IMR-90 (cell line): ENCODE measurements at regions not wholly inside any gene's neighbourhood (a gene's known extent, or its start where the extent isn't known, plus 50 kb on each side); places are given as distances from the start of the nearest gene placed in this dataset.

Experiments
- ATAC-seq: fragments of 200-7000 bp; cut with Tn5 transposase; 2 replicates; pipeline ENCODE4 v1.9.1; 2020; ENCODE audit warnings: low read depth, mild to moderate bottlenecking, moderate library complexity
- BruUV-seq: library from RNA; stranded (reverse); fragments of 400-500 nt; replicated peaks from 2 replicates; lab custom pipeline; 2021; lab: Mats Ljungman, UMichigan
- CTCF ChIA-PET: fragments of 300-600 bp; formaldehyde crosslinking; extraction: SDS; loops from one replicate; lab custom pipeline; 2021; ENCODE audit warnings: antibody characterized with exemption; lab: Yijun Ruan, JAX
- POLR2A ChIA-PET: fragments of 300-600 bp; sonication (Branson Sonifier 250); formaldehyde crosslinking; loops from one replicate; lab custom pipeline; 2022; ENCODE audit warnings: antibody characterized with exemption; ENCODE audit not compliant: unreplicated experiment; lab: Charles Lee
- DNase-seq: peaks from one replicate; pipeline ENCODE4 v3.0.0; 2013
- H2AFZ ChIP-seq: replicated peaks from 2 replicates; pipeline ENCODE3; 2013; ENCODE audit warnings: low read length, mild to moderate bottlenecking; ENCODE audit not compliant: poor library complexity
- H2AK5ac ChIP-seq: 2 replicates; pipeline ENCODE4 v1.6.1; 2013; ENCODE audit warnings: low read depth, low read length, inconsistent platforms
- H2AK9ac ChIP-seq: replicated peaks from 2 replicates; pipeline ENCODE3; 2013; ENCODE audit warnings: mild to moderate bottlenecking, low read depth, low read length, moderate library complexity; ENCODE audit not compliant: poor library complexity
- H2BK120ac ChIP-seq: 2 replicates; pipeline ENCODE4 v1.6.1; 2013; ENCODE audit warnings: low read depth, low read length, inconsistent platforms
- H2BK15ac ChIP-seq: 3 replicates; pipeline ENCODE4 v1.6.1; 2013; ENCODE audit warnings: low read depth, low read length, inconsistent platforms
- H2BK20ac ChIP-seq: 2 replicates; pipeline ENCODE4 v1.6.1; 2013; ENCODE audit warnings: low read depth, mild to moderate bottlenecking, inconsistent platforms, low read length, moderate library complexity
- H2BK5ac ChIP-seq: 2 replicates; pipeline ENCODE4 v1.6.1; 2013; ENCODE audit warnings: mild to moderate bottlenecking, low read depth, low read length, inconsistent platforms; ENCODE audit not compliant: poor library complexity, severe bottlenecking
- H3K14ac ChIP-seq: replicated peaks from 2 replicates; pipeline ENCODE4 v1.6.1; 2013; ENCODE audit warnings: low read depth, low read length, inconsistent platforms
- H3K18ac ChIP-seq: 2 replicates; pipeline ENCODE4 v1.6.1; 2013; ENCODE audit warnings: low read depth, low read length, control low read depth
- H3K23ac ChIP-seq: 2 replicates; pipeline ENCODE4 v1.6.1; 2013; ENCODE audit warnings: low read depth, low read length, inconsistent platforms
- H3K27ac ChIP-seq: 2 replicates; pipeline ENCODE4 v1.5.1; 2013; ENCODE audit warnings: mild to moderate bottlenecking, control low read depth, low read length; ENCODE audit not compliant: insufficient read depth
- H3K27me3 ChIP-seq: 2 replicates; pipeline ENCODE4 v1.6.1; 2013; ENCODE audit warnings: low read length; ENCODE audit not compliant: control insufficient read depth, insufficient read depth
- H3K36me3 ChIP-seq: 2 replicates; pipeline ENCODE4 v1.6.1; 2013; ENCODE audit warnings: low read length, mixed read lengths; ENCODE audit not compliant: control insufficient read depth, insufficient read depth
- H3K4ac ChIP-seq: 2 replicates; pipeline ENCODE4 v1.6.1; 2013; ENCODE audit warnings: low read depth, low read length, inconsistent platforms
- H3K4me1 ChIP-seq: 2 replicates; pipeline ENCODE4 v1.6.1; 2013; ENCODE audit warnings: low read length, mixed read lengths; ENCODE audit not compliant: control insufficient read depth, insufficient read depth
- H3K4me2 ChIP-seq: 2 replicates; pipeline ENCODE4 v1.6.1; 2013; ENCODE audit warnings: low read depth, mild to moderate bottlenecking, control low read depth, low read length, moderate library complexity
- H3K4me3 ChIP-seq: 2 replicates; pipeline ENCODE4 v1.5.1; 2013; ENCODE audit warnings: low read depth, mild to moderate bottlenecking, control low read depth, low read length, moderate library complexity; ENCODE audit not compliant: insufficient read depth
- H3K56ac ChIP-seq: 2 replicates; pipeline ENCODE4 v1.6.1; 2013; ENCODE audit warnings: low read length, inconsistent platforms; ENCODE audit not compliant: insufficient read depth; ENCODE audit errors: extremely low read depth
- H3K79me1 ChIP-seq, 2 experiments: 2 replicates each; pipeline ENCODE4 v1.6.1; 2013; ENCODE audit warnings: low read length in 2 of 2, inconsistent platforms in 1 of 2, low read depth in 1 of 2
- H3K9ac ChIP-seq: 2 replicates; pipeline ENCODE4 v1.6.1; 2013; ENCODE audit warnings: low read depth, low read length, control low read depth
- H3K9me1 ChIP-seq: 2 replicates; pipeline ENCODE4 v1.6.1; 2013; ENCODE audit warnings: low read length, inconsistent platforms; ENCODE audit not compliant: insufficient read depth
- H3K9me3 ChIP-seq: 2 replicates; pipeline ENCODE4 v1.6.1; 2013; ENCODE audit warnings: low read length; ENCODE audit not compliant: control insufficient read depth, insufficient read depth
- H4K20me1 ChIP-seq: 2 replicates; pipeline ENCODE4 v1.6.1; 2013; ENCODE audit warnings: low read length, inconsistent platforms; ENCODE audit not compliant: insufficient read depth
- H4K5ac ChIP-seq: 2 replicates; pipeline ENCODE4 v1.6.1; 2013; ENCODE audit warnings: mild to moderate bottlenecking, low read depth, low read length, control low read depth
- H4K8ac ChIP-seq, 2 experiments: 2 replicates each; pipeline ENCODE4 v1.6.1; 2013; ENCODE audit warnings: low read depth in 2 of 2, low read length in 2 of 2, control low read depth in 1 of 2, inconsistent platforms in 1 of 2
- H4K91ac ChIP-seq: 2 replicates; pipeline ENCODE4 v1.6.1; 2013; ENCODE audit warnings: low read depth, low read length, inconsistent platforms; ENCODE audit not compliant: insufficient read depth
- CTCF ChIP-seq: conservative IDR thresholded peaks from 2 replicates; pipeline ENCODE4 v1.5.1; 2012; ENCODE audit warnings: mild to moderate bottlenecking, low read depth, low read length, improper control_type of control experiment
- FOS ChIP-seq: fragments of 150-350 bp; IDR thresholded peaks from 2 replicates; pipeline ENCODE4 v1.6.1; 2016; ENCODE audit warnings: low read depth, low read length
- POLR2A ChIP-seq: IDR thresholded peaks from 2 replicates; pipeline ENCODE4 v1.6.1; 2012; ENCODE audit warnings: mild to moderate bottlenecking, low read depth, low read length
- WGBS, 2 experiments: methylation state at CpG; one replicate each; pipeline versions ENCODE4 v1.1.5 to v1.1.7; 2013; ENCODE audit warnings: missing lambda C conversion rate in 2 of 2; ENCODE audit not compliant: insufficient read length in 1 of 2; ENCODE audit errors: extremely low coverage in 2 of 2; 5-methylcytosine and 5-hydroxymethylcytosine counted together
- dilution Hi-C: fragments of 300-500 bp; cut with HindIII; formaldehyde crosslinking; loops from one replicate; pipeline ENCODE4 v1.14.3; 2018; ENCODE audit warnings: low sequenced_read_pairs; ENCODE audit not compliant: unreplicated experiment
- in situ Hi-C: fragments of 300-500 bp; cut with MboI; formaldehyde crosslinking; loops from 3 replicates; pipeline ENCODE4 v1.14.3; 2019; ENCODE audit warnings: low sequenced_read_pairs, inconsistent platforms, mixed read lengths
- intact Hi-C: fragments of 100-400 bp; cut with micrococcal nuclease; formaldehyde crosslinking; loops from 2 replicates; pipeline ENCODE4 v1.10.0; 2022

DNA sequence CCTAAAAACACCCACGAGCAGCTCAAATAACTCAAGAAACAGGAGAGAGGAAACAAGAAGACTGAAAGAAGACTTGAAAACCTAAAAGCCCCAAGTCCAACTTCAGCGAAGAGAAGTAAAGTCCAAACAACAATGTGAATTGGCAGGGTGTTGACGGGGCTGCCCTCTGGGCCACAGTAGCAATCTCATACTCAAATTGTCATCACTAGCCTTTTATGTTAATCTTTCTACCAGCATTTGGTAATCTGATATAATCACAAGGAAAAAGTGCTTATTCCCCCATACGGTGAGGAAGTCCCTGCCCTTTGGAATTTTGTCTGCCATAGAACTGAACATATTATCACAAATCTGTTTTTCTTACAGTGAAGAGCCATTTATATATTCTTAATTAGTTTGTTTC, 51.5 kb upstream of the IFNE start:
- no CpG with 5 or more reads among the region's 4 CpGs for WGBS, 2 experiments
- Histone ChIP-seq H3K4ac (no peak overlapping the region), H2BK120ac (no peak overlapping the region), H4K91ac (no peak overlapping the region), H3K4me2 (no peak overlapping the region), H4K20me1 (no peaks in the 10 kb centered on the region; the same call in none of the 2 replicates), H3K18ac (no peak overlapping the region), H2AK9ac (no peak overlapping the region), H3K79me1 (peaks cover 16 to 38% of the 10 kb centered on the region in 2 experiments), H3K36me3 (peaks cover 7% of the 10 kb centered on the region), H3K14ac (no peak overlapping the region), H3K9ac (no peak overlapping the region), H3K4me3 (no peak overlapping the region), H2AK5ac (no peak overlapping the region), H2BK20ac (no peak overlapping the region), H3K4me1 (peaks cover 3% of the 10 kb centered on the region; the same call in 1 of the 2 replicates), H3K27me3 (no peaks in the 10 kb centered on the region), H2AFZ (no peak overlapping the region), H4K8ac (0 out of 4 replicates have a peak overlapping the region, but pooled peaks of 1 of the 2 experiments have one; percentile 37), H3K56ac (no peak overlapping the region), H4K5ac (no peak overlapping the region), H3K9me1 (peaks cover 5% of the 10 kb centered on the region), H3K9me3 (no peaks in the 10 kb centered on the region), H3K27ac (no peak overlapping the region), H2BK15ac (no peak overlapping the region), H3K23ac (0 out of 2 replicates have a peak overlapping the region, but pooled peaks have one; percentile 35), H2BK5ac (no peak overlapping the region)
- no peak for TF ChIP-seq CTCF
- TF ChIP-seq FOS: no peak
- TF ChIP-seq POLR2A: no peak
- dilution Hi-C loops: no loop called here
- ChIA-PET CTCF (no interaction called here), POLR2A (no interaction called here)
- ATAC-seq (no peak), DNase-seq (no peak)
- in situ Hi-C loops: no loop called here
- no TSS peak for BruUV-seq
- intact Hi-C loops: no loop called here
